ENCODE measurements at regions not wholly inside any gene's neighbourhood (a gene's known extent, or its start where the extent isn't known, plus 50 kb on each side); places are given as distances from the start of the nearest gene placed in this dataset.

DNA sequence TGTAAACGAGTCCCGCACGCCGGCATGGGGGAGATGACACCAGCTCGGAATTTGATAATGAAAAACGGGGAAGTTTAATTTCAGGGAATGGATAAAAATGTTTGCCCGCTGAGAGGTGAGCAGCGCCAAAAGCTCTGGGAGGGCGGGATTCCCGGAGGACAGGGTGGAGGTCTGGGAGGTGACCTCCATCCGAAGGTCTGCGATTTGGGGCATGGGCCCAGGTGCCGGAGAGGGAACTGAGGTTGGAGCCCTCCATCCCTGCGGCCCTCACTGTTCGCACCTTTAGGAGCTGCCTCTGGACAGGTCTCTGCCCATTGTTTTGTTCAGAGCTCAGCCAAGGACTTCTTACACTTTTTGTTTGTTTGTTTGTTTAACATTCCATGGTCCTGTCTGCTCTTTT is 129.8 kb downstream of the URI1 start:
- no peak overlapping the region for H2AFZ ChIP-seq
- H3K9me2 ChIP-seq (ENCODE audit: insufficient read depth) = no peaks in the 10 kb centered on the region
- H3K36me3 ChIP-seq (ENCODE audit: low read depth) = no peaks in the 10 kb centered on the region
- intact Hi-C loops (cut with micrococcal nuclease; ENCODE audit: unreplicated experiment) = no loop called here
- ChIA-PET CTCF (no interaction called here), POLR2A (ENCODE audit: unreplicated experiment) (no interaction called here)
- no peak overlapping the region for H3K4me2 ChIP-seq
- no peaks in the 10 kb centered on the region for H3K79me2 ChIP-seq (ENCODE audit: low read depth)
- no peak overlapping the region for H3K4me3 ChIP-seq
- TF ChIP-seq, protein P1, sequence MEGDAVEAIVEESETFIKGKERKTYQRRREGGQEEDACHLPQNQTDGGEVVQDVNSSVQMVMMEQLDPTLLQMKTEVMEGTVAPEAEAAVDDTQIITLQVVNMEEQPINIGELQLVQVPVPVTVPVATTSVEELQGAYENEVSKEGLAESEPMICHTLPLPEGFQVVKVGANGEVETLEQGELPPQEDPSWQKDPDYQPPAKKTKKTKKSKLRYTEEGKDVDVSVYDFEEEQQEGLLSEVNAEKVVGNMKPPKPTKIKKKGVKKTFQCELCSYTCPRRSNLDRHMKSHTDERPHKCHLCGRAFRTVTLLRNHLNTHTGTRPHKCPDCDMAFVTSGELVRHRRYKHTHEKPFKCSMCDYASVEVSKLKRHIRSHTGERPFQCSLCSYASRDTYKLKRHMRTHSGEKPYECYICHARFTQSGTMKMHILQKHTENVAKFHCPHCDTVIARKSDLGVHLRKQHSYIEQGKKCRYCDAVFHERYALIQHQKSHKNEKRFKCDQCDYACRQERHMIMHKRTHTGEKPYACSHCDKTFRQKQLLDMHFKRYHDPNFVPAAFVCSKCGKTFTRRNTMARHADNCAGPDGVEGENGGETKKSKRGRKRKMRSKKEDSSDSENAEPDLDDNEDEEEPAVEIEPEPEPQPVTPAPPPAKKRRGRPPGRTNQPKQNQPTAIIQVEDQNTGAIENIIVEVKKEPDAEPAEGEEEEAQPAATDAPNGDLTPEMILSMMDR (conservative IDR thresholded peaks at IDR 0.05) = no peak
- TF ChIP-seq EZH2 (IDR thresholded peaks at IDR 0.05; ENCODE audit: low read depth) = no peak
- no peaks in the 10 kb centered on the region for H3K4me1 ChIP-seq (replicated peaks; ENCODE audit: insufficient read depth)
- no peaks in the 10 kb centered on the region for H3F3A ChIP-seq (ENCODE audit: insufficient read depth, low read depth)
- H4K20me1 ChIP-seq (ENCODE audit: insufficient read depth) = no peaks in the 10 kb centered on the region
- H3K9me3 ChIP-seq (ENCODE audit: insufficient read depth, low read depth) = no peaks in the 10 kb centered on the region
- no peak overlapping the region for H3K27ac ChIP-seq
- DNase-seq = no peak
- no TSS peak for BruUV-seq (replicated peaks)
- H3K27me3 ChIP-seq (ENCODE audit: insufficient read depth, low read depth) = peaks cover 53% of the 10 kb centered on the region

DNA sequence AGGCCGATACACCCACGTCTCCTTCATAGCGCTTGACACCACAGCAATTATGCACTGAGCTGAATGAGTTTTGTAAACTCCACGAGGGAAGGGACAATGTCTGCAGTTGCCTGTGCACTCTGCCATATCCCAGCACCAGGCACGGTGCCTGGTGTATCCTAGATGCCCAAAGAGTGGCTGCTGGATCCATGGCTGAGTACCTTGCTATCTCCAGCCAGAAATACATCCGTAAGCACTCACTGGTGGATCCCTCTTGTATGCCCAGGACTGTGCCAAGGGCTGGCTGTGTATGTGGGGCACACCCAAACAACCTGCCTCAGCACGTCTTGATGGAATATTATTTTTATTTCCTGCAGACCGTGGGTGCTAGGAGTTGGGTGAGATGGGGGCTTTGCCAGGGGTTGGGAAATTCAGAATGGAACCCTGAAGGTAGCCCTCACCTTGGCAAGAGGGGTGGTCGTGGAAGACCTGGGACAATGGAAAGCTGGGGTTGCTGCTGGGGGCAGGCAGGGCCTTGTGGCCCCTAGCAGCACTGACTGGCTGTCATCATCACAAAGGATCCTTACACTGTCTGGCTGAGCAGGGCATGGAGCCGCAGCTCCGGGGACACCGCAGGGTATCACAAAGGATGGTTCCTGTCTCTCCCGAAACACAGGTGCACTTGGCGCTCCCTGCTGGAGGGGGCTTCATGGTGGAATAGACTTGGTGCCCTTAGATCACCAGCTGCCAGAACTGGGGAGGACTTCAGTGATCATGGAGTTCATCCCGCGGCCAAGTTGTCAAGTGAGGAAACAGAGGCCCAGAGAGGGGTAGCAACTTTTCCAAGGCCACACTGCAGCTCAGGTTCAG is 131.3 kb downstream of the URI1 start:
- CTCF ChIA-PET = interaction anchor here (0.6 kb wide), 1 partner anchor 273 kb away, joined by 5 read pairs; no protein-coding TSS in a partner anchor
- Histone ChIP-seq H2AFZ (no peak overlapping the region), H3K79me2 (ENCODE audit: low read depth) (no peaks in the 10 kb centered on the region), H3K27ac (no peak overlapping the region), H3K9me2 (ENCODE audit: insufficient read depth) (no peaks in the 10 kb centered on the region), H3K36me3 (ENCODE audit: low read depth) (no peaks in the 10 kb centered on the region), H3F3A (ENCODE audit: insufficient read depth, low read depth) (no peaks in the 10 kb centered on the region), H3K4me2 (no peak overlapping the region), H3K27me3 (ENCODE audit: insufficient read depth, low read depth) (peaks cover 68% of the 10 kb centered on the region), H4K20me1 (ENCODE audit: insufficient read depth) (no peaks in the 10 kb centered on the region), H3K4me3 (no peak overlapping the region), H3K4me1 (replicated peaks; ENCODE audit: insufficient read depth) (no peaks in the 10 kb centered on the region), H3K9me3 (ENCODE audit: insufficient read depth, low read depth) (no peaks in the 10 kb centered on the region)
- intact Hi-C loops (cut with micrococcal nuclease; ENCODE audit: unreplicated experiment) = no loop called here
- no peak for DNase-seq
- no peak for TF ChIP-seq EZH2 (IDR thresholded peaks at IDR 0.05; ENCODE audit: low read depth)
- TF ChIP-seq, protein P1 (conservative IDR thresholded peaks at IDR 0.05) = no peak
- POLR2A ChIA-PET (ENCODE audit: unreplicated experiment) = no interaction called here
- BruUV-seq (replicated peaks) = no TSS peak

DNA sequence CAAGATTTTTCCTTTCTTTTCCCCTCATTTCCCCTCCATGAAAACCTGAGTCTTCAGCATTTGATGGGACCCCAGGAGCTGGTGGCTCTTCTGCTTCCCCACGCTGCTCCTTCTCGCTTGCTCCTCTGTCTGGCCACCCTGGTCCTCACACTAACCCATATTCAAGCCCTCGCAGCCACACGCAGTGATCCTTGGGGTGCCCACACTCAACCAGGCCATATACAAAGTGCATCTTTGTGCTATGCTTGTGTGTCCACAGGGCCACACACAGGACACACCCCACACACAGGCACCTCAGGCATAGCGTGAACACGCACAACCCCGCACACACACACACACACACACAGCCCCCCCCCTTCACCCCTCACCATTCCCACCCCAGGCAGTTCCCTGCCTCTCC is 132.1 kb downstream of the URI1 start:
- H3F3A ChIP-seq (ENCODE audit: insufficient read depth, low read depth) = no peaks in the 10 kb centered on the region
- H3K4me3 ChIP-seq = no peak overlapping the region
- intact Hi-C loops (cut with micrococcal nuclease; ENCODE audit: unreplicated experiment) = no loop called here
- CTCF ChIA-PET = interaction anchor here (0.6 to 0.7 kb wide), 2 partner anchors 128 to 331 kb away, joined by 4 to 6 read pairs; no protein-coding TSS in a partner anchor
- POLR2A ChIA-PET (ENCODE audit: unreplicated experiment) = no interaction called here
- no peaks in the 10 kb centered on the region for H3K4me1 ChIP-seq (replicated peaks; ENCODE audit: insufficient read depth)
- no peak for TF ChIP-seq EZH2 (IDR thresholded peaks at IDR 0.05; ENCODE audit: low read depth)
- TF ChIP-seq, protein P1 (conservative IDR thresholded peaks at IDR 0.05) = no peak
- H3K79me2 ChIP-seq (ENCODE audit: low read depth) = no peaks in the 10 kb centered on the region
- peaks cover 73% of the 10 kb centered on the region for H3K27me3 ChIP-seq (ENCODE audit: insufficient read depth, low read depth)
- no peaks in the 10 kb centered on the region for H3K36me3 ChIP-seq (ENCODE audit: low read depth)
- no peaks in the 10 kb centered on the region for H4K20me1 ChIP-seq (ENCODE audit: insufficient read depth)
- no peak overlapping the region for H2AFZ ChIP-seq
- H3K4me2 ChIP-seq = no peak overlapping the region
- H3K9me3 ChIP-seq (ENCODE audit: insufficient read depth, low read depth) = no peaks in the 10 kb centered on the region
- no peak for DNase-seq
- H3K9me2 ChIP-seq (ENCODE audit: insufficient read depth) = no peaks in the 10 kb centered on the region
- no TSS peak for BruUV-seq (replicated peaks)
- no peak overlapping the region for H3K27ac ChIP-seq
